Spleen (tissue), 7 donors: ENCODE measurements at regions not wholly inside any gene's neighbourhood (a gene's known extent, or its start where the extent isn't known, plus 50 kb on each side); places are given as distances from the start of the nearest gene placed in this dataset.

Experiments
- CTCF ChIP-seq, 11 experiments: fragments of 200-600 bp in 7 of 11; fragments of 450-650 bp in 4 of 11; sonication (generic) in 4 of 11; IDR thresholded peaks in 8 of 11; conservative IDR thresholded peaks in 3 of 11; 1 replicate in 7 of 11; 2 replicates in 4 of 11; pipeline versions ENCODE4 v1.4.0 to v1.8.0; 2016 to 2021; ENCODE audit warnings: antibody characterized with exemption in 11 of 11, inconsistent platforms in 4 of 11, mild to moderate bottlenecking in 1 of 11
- POLR2AphosphoS5 ChIP-seq, 3 donors: sonication (generic); formaldehyde crosslinking; IDR thresholded peaks; one replicate each; pipeline ENCODE4 v1.5.1; 2017; ENCODE audit warnings: antibody characterized with exemption in 3 of 3
- donor health status: DM: no; HTN: no; CAD: no; lungs with moderate emphysema.
- donor health status: DM: no; HTN: no; CAD: no.
- donor health status: DM: no; HTN: no; CAD: no.

- TF ChIP-seq CTCF (IDR thresholded peaks at IDR 0.05 in 8 of 11, conservative IDR thresholded peaks at IDR 0.05 in 3 of 11) = no peak
- no peak for TF ChIP-seq POLR2AphosphoS5 (IDR thresholded peaks at IDR 0.05)
Observed at GRCh38 chr1:214106375-214106774, 118.6 kb downstream of the PROX1 start.
